ENCODE measurements at regions not wholly inside any gene's neighbourhood (a gene's known extent, or its start where the extent isn't known, plus 50 kb on each side); places are given as distances from the start of the nearest gene placed in this dataset.

GRCh38 chr20:24098886-24099285 lies 110.3 kb upstream of the GGTLC1 start:
- TF ChIP-seq POLR2A (IDR thresholded peaks at IDR 0.05) (no peak), POLR2AphosphoS5 (IDR thresholded peaks at IDR 0.05) (no peak), CTCF (IDR thresholded peaks at IDR 0.05) (no peak)

Measured in gastroesophageal sphincter (tissue), 3 donors.